Heart left ventricle (tissue), 16 donors: ENCODE measurements at regions not wholly inside any gene's neighbourhood (a gene's known extent, or its start where the extent isn't known, plus 50 kb on each side); places are given as distances from the start of the nearest gene placed in this dataset.

Experiments
- ATAC-seq, 4 donors: fragments of 200-7000 bp; cut with Tn5 transposase; one replicate each; pipeline ENCODE4 v1.9.1; 2020 to 2022; ENCODE audit warnings: moderate library complexity in 4 of 4, mild to moderate bottlenecking in 3 of 4, moderate number of reproducible peaks in 1 of 4
- DNase-seq, 5 donors: peaks; one replicate each; pipeline ENCODE4 v3.0.0-alpha.2; 2020
- H3K27ac ChIP-seq, 12 donors: fragments of 200-600 bp; sonication (generic) in 4 of 12; one replicate each; pipeline versions ENCODE4 v1.5.0 to v1.8.0; 2016 to 2022; ENCODE audit warnings: mild to moderate bottlenecking in 2 of 12
- H3K27me3 ChIP-seq, 9 donors: fragments of 200-600 bp; sonication (generic) in 2 of 9; one replicate each; pipeline versions ENCODE4 v1.5.1 to v1.8.0; 2016 to 2022; ENCODE audit warnings: mild to moderate bottlenecking in 3 of 9
- H3K36me3 ChIP-seq, 9 donors: fragments of 200-600 bp; sonication (generic) in 2 of 9; one replicate each; pipeline versions ENCODE4 v1.5.0 to v1.8.0; 2018 to 2022; ENCODE audit warnings: mild to moderate bottlenecking in 2 of 9
- H3K4me1 ChIP-seq, 12 donors: fragments of 200-600 bp; sonication (generic) in 4 of 12; one replicate each; pipeline versions ENCODE4 v1.5.0 to v1.8.0; 2016 to 2022; ENCODE audit warnings: mild to moderate bottlenecking in 3 of 12
- H3K4me3 ChIP-seq, 12 donors: fragments of 200-600 bp; sonication (generic) in 4 of 12; one replicate each; pipeline versions ENCODE4 v1.5.0 to v1.8.0; 2017 to 2022; ENCODE audit warnings: mild to moderate bottlenecking in 9 of 12, moderate library complexity in 4 of 12
- H3K9me3 ChIP-seq, 12 donors: fragments of 200-600 bp; sonication (generic) in 4 of 12; one replicate each; pipeline versions ENCODE4 v1.5.0 to v1.8.0; 2016 to 2022; ENCODE audit warnings: mild to moderate bottlenecking in 1 of 12
- POLR2A ChIP-seq, 2 donors: fragments of 450-650 bp; IDR thresholded peaks; one replicate each; pipeline ENCODE4 v1.6.1; 2017; ENCODE audit warnings: antibody characterized with exemption in 2 of 2, mild to moderate bottlenecking in 2 of 2, moderate library complexity in 2 of 2
- WGBS, 4 donors: extraction: QIAGEN DNeasy Blood & Tissue Kit in 2 of 4; methylation state at CpG; one replicate each; pipeline versions ENCODE4 v1.1.5 to v1.1.7; 2013 to 2018; 5-methylcytosine and 5-hydroxymethylcytosine counted together
- intact Hi-C, 10 donors: fragments of 100-400 bp; cut with DNase I; formaldehyde crosslinking; loops; one replicate each; pipeline versions ENCODE4 v1.11.1 to v1.14.2; 2022
- TF ChIP-seq, protein P1 (sequence below), 12 donors: fragments of 200-600 bp; sonication (generic) in 4 of 12; IDR thresholded peaks; one replicate each; pipeline versions ENCODE4 v1.5.0 to v1.8.0; 2018 to 2022; ENCODE audit warnings: antibody characterized with exemption in 12 of 12, mild to moderate bottlenecking in 5 of 12
- donor health status: ischemic (EF 13 %, LVEDD 7.1; RV severe dilation, severe dysfunction).
- donor health status: healthy with polysubstance abuse.
- donor health status: DM: no; HTN: yes; CAD: no.
- donor health status: DM: no; HTN: no; CAD: no.
- donor health status: ischemic (EF 25% LVEDD 6.9; RV normal size, moderate dysfunction).
- donor health status: ischemic (EF 25% LVEDD 5.7; RV mildly dilated, moderate dysfunction).
- donor health status: healthy.
- donor health status: DM: yes; HTN: yes; CAD: no.
- donor health status: ischemic (EF 35%, LVEDD 5.7; RV mildly dilated, moderate dysfunction).
- donor health status: nonischemic (EF 11% LVEDD 7.7; RV severe dilation, severe dysfunction).
- donor health status: DM: yes; HTN: yes; CAD: no.
- donor health status: PGD.
- donor health status: ischemic (EF 29% LVEDD 5.4; RV normal size, mild dysfunction).
- donor health status: nonischemic (EF 23%, LVEDD 6.1; RV moderate dilation, normal function).

DNA sequence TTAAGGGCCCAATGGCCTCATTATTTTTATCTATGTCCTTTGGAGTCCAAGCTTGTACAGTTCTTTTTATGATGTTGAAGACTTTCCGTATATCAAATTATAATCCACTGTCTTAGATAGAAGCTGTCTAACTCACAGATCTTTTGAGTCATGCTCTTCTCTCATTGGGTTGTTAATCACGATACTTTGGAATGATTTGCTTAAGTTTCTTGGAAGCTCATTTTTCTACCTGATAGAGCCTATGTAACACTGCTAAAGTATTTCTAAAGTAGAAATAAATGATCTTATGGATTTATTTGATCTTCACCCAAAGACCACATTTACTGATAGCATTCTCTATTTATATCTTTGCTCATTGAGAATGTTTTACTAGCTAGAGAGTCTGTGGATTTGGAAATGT, 1554.1 kb downstream of the PLA2G4A start:
- WGBS, 4 donors: 92 to 97% (median 92%) methylated on average over 2 of the region's 2 CpGs
- intact Hi-C loops: no loop called here
- TF ChIP-seq, protein P1, sequence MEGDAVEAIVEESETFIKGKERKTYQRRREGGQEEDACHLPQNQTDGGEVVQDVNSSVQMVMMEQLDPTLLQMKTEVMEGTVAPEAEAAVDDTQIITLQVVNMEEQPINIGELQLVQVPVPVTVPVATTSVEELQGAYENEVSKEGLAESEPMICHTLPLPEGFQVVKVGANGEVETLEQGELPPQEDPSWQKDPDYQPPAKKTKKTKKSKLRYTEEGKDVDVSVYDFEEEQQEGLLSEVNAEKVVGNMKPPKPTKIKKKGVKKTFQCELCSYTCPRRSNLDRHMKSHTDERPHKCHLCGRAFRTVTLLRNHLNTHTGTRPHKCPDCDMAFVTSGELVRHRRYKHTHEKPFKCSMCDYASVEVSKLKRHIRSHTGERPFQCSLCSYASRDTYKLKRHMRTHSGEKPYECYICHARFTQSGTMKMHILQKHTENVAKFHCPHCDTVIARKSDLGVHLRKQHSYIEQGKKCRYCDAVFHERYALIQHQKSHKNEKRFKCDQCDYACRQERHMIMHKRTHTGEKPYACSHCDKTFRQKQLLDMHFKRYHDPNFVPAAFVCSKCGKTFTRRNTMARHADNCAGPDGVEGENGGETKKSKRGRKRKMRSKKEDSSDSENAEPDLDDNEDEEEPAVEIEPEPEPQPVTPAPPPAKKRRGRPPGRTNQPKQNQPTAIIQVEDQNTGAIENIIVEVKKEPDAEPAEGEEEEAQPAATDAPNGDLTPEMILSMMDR (IDR thresholded peaks at IDR 0.05): no peak
- no peak for TF ChIP-seq POLR2A (IDR thresholded peaks at IDR 0.05)

DNA sequence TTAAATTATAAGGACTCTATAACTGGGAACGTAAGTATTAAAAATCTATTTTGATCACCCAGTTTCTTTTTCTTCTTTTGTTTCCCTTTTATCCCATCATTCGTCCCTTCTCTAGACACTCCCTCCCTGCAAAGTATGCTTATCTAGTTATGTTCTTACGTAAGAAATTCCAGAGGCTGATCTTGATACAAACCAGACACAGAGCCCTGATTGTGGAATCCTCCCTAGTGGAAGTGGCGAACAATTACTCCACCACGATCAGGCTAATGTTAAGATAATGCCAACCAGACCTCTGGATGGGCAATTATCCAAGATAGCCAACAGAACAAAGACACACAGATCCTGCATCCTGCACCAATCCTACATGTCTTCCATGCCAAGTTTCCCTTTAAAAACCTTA, 1557.4 kb downstream of the PLA2G4A start:
- WGBS, 4 donors: 20 to 28% (median 27%) methylated on average over 5 of the region's 5 CpGs
- intact Hi-C loops: no loop called here
- Histone ChIP-seq H3K27me3 (no peaks in the 10 kb centered on the region), H3K4me1 (no peaks in the 10 kb centered on the region), H3K36me3 (no peaks in the 10 kb centered on the region), H3K27ac (no peak overlapping the region), H3K9me3 (peaks cover 0 to 5% (median 0%) of the 10 kb centered on the region in 12 donors), H3K4me3 (no peak overlapping the region)
- TF ChIP-seq, protein P1 (IDR thresholded peaks at IDR 0.05): no peak
- no peak for TF ChIP-seq POLR2A (IDR thresholded peaks at IDR 0.05)
- DNase-seq (no peak), ATAC-seq (no peak)

More for the DNA sequence above, 1554.1 kb downstream of the PLA2G4A start:
- no peaks in the 10 kb centered on the region for H3K27me3 ChIP-seq
- no peak for DNase-seq
- no peak overlapping the region for H3K27ac ChIP-seq
- no peaks in the 10 kb centered on the region for H3K4me1 ChIP-seq
- no peaks in the 10 kb centered on the region for H3K36me3 ChIP-seq
- H3K4me3 ChIP-seq: no peak overlapping the region
- peaks cover 0 to 5% (median 0%) of the 10 kb centered on the region in 12 donors for H3K9me3 ChIP-seq
- no peak for ATAC-seq

DNA sequence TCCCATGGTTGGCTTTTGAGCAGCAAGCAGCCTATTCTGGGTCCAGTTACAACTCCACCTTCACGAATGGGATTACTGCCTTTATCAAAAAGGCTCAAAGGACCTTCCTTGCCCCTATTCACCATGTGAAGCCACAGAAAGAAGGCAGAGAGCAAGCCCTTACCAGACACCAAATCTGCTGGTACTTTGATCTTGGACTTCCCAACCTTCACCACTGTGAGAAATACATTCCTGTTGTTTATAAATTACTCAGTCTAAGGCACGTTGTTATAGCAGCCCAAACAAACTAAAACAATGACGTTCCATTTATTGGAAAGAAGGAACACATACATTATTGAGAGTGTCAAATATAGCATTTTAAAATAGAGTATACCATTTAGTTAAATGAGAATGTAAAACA, 1557.9 kb downstream of the PLA2G4A start:
- no peaks in the 10 kb centered on the region for H3K36me3 ChIP-seq
- ATAC-seq: no peak
- intact Hi-C loops: no loop called here

DNA sequence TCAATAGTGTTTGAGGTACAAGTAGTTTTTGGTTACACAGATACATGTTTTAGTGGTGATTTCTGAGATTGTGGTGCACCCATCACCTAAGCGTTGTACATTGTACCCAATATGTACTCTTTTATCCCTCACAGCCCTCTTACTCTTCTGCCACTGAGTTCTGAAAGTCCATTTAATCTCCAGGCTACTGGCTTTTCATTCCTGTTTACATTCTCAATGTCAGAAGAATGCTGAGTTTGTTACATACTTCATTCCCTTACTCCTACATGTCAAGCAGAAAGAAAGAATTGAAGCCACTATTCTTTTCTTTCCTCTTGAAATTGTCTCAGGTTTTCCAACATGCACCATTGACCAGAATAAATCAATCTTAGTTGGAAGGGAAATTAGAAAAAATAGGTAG, 1565.9 kb downstream of the PLA2G4A start:
- Histone ChIP-seq H3K9me3 (peaks cover 0 to 8% (median under 1%) of the 10 kb centered on the region in 12 donors), H3K27ac (no peak overlapping the region), H3K4me3 (no peak overlapping the region), H3K27me3 (no peaks in the 10 kb centered on the region), H3K36me3 (no peaks in the 10 kb centered on the region), H3K4me1 (no peaks in the 10 kb centered on the region)
- no peak for TF ChIP-seq POLR2A (IDR thresholded peaks at IDR 0.05)
- intact Hi-C loops: no loop called here
- ATAC-seq (no peak), DNase-seq (no peak)
- WGBS, 4 donors: 74 to 91% (median 87%) methylated on average over 1 of the region's 1 CpG

More for the DNA sequence above, 1557.9 kb downstream of the PLA2G4A start:
- TF ChIP-seq, protein P1 (IDR thresholded peaks at IDR 0.05): no peak
- TF ChIP-seq POLR2A (IDR thresholded peaks at IDR 0.05): no peak
- 55 to 75% (median 62%) methylated on average over 3 of the region's 3 CpGs for WGBS, 4 donors
- H3K27ac ChIP-seq: no peak overlapping the region
- no peaks in the 10 kb centered on the region for H3K27me3 ChIP-seq
- no peak overlapping the region for H3K4me3 ChIP-seq
- DNase-seq: no peak
- H3K9me3 ChIP-seq: peaks cover 0 to 5% (median 0%) of the 10 kb centered on the region in 12 donors
- no peaks in the 10 kb centered on the region for H3K4me1 ChIP-seq

DNA sequence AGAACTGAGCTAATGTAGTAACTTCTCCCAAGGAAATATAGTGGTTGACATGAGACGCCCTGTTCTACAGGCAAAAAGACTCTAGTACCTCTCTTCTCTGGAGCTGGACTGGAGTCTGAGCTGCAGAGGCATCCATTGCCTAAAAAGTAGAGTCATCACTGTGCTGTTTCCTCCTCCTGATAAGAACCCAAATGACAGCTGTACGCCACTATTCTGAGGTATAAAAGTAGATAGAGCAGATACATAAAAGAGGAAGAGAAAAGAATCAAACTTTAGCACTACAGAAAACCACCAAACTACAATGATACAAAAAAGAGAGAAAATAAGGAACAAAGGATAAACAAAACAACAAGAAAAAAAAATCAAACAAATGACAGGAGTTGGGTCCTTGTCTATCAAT, 1568.8 kb downstream of the PLA2G4A start:
- intact Hi-C loops: no loop called here
- no peak for ATAC-seq
- no peak for DNase-seq
- Histone ChIP-seq H3K9me3 (peaks cover 0 to 18% (median 3%) of the 10 kb centered on the region in 12 donors), H3K27ac (no peak overlapping the region), H3K36me3 (no peaks in the 10 kb centered on the region), H3K4me3 (no peak overlapping the region), H3K27me3 (no peaks in the 10 kb centered on the region), H3K4me1 (no peaks in the 10 kb centered on the region)
- WGBS, 4 donors: 79 to 96% (median 87%) methylated on average over 2 of the region's 2 CpGs
- TF ChIP-seq, protein P1 (IDR thresholded peaks at IDR 0.05): no peak
- no peak for TF ChIP-seq POLR2A (IDR thresholded peaks at IDR 0.05)
